ENCODE measurements at regions not wholly inside any gene's neighbourhood (a gene's known extent, or its start where the extent isn't known, plus 50 kb on each side); places are given as distances from the start of the nearest gene placed in this dataset.

GRCh38 chr4:33133723-33134122, 2413.6 kb downstream of the PCDH7 start:
- no peak for TF ChIP-seq EZH2 (IDR thresholded peaks at IDR 0.05; ENCODE audit: insufficient read depth, poor library complexity, severe bottlenecking)
- TF ChIP-seq EZH2phosphoT487 (IDR thresholded peaks at IDR 0.05; ENCODE audit: insufficient read depth, low read depth): no peak
